T-helper 2 cell treated with Interferon-gamma antibody and Interleukin-4, amounts not matched to agents 5 μg/mL and 100 μg/mL, for 36 hours (primary cell): ENCODE measurements at regions not wholly inside any gene's neighbourhood (a gene's known extent, or its start where the extent isn't known, plus 50 kb on each side); places are given as distances from the start of the nearest gene placed in this dataset.

Source experiments
- DNase-seq: peaks from one replicate; pipeline ENCODE4 v3.0.0; 2021; ENCODE audit warnings: low spot score
- H3K27ac Mint-ChIP-seq: one replicate; pipeline ENCODE4 v1.8.0; 2021; ENCODE audit warnings: mild to moderate bottlenecking, mixed read lengths
- H3K27me3 Mint-ChIP-seq: one replicate; pipeline ENCODE4 v1.8.0; 2021; ENCODE audit warnings: low read depth, mixed read lengths
- H3K36me3 Mint-ChIP-seq: one replicate; pipeline ENCODE4 v1.8.0; 2021; ENCODE audit warnings: low read depth, mixed read lengths
- H3K4me1 Mint-ChIP-seq: one replicate; pipeline ENCODE4 v1.8.0; 2021; ENCODE audit warnings: low read depth, mixed read lengths
- H3K4me3 Mint-ChIP-seq: one replicate; pipeline ENCODE4 v1.8.0; 2022; ENCODE audit warnings: mild to moderate bottlenecking, moderate library complexity, mixed read lengths
- H3K9me3 Mint-ChIP-seq: one replicate; pipeline ENCODE4 v1.8.0; 2021; ENCODE audit warnings: mixed read lengths

DNA sequence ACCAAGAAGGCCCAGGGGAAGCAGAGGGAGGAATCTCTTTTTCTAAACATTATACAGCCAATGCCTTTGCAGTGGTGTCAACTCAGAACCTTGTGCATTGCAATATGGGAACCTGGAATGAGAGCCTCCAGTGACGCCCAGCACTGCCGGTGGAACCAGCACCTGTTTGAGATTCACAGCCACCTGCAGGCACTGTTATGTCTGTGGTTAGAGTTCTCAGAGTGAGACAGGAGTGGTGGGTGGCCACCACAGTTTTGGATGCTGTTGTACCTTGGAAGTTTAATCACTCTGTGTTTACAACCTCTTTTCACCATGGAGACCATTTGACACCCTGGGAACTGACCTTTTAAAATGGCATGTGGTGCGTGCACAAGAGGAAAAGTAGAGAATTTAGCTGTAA is 185.3 kb upstream of the KCNG1 start:
- peaks cover 25% of the 10 kb centered on the region for H3K27me3 Mint-ChIP-seq
- H3K36me3 Mint-ChIP-seq: no peaks in the 10 kb centered on the region
- DNase-seq: no peak
- no peak overlapping the region for H3K27ac Mint-ChIP-seq
- H3K4me3 Mint-ChIP-seq: no peak overlapping the region
- H3K4me1 Mint-ChIP-seq: no peaks in the 10 kb centered on the region
- no peaks in the 10 kb centered on the region for H3K9me3 Mint-ChIP-seq

DNA sequence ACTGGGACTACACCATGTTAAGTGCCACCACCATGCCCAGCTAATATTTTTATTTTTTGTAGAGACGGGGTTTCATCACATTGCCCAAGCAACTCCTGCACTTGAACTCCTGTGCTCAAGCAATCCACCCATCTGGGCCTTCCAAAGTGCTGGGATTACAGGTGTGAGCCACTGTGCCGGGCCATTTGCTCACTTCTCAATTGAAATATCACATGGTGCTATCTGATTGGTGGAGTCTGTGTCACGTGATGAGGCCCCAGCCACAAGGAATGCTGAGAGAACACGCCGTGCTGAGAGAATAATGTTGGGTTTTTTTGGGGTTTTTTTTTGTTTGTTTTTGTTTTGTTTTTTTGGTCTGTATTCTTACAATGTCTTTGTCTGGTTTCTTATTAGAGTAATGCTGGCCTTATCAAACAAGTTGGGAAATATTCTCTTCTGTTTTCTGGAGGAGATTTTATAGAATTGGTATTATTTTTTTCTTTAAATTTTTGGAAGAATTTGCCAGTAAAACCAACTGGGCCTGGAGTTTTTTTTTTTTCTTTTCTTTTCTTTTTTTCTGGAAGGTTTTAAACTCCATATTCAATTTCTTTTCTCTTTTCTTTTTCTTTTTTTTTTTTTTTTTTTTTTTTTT is 183.2 kb upstream of the KCNG1 start:
- DNase-seq: no peak
- H3K4me1 Mint-ChIP-seq: no peaks in the 10 kb centered on the region
- peaks cover 25% of the 10 kb centered on the region for H3K27me3 Mint-ChIP-seq
- no peak overlapping the region for H3K4me3 Mint-ChIP-seq
- H3K9me3 Mint-ChIP-seq: no peaks in the 10 kb centered on the region
- no peaks in the 10 kb centered on the region for H3K36me3 Mint-ChIP-seq
- no peak overlapping the region for H3K27ac Mint-ChIP-seq

DNA sequence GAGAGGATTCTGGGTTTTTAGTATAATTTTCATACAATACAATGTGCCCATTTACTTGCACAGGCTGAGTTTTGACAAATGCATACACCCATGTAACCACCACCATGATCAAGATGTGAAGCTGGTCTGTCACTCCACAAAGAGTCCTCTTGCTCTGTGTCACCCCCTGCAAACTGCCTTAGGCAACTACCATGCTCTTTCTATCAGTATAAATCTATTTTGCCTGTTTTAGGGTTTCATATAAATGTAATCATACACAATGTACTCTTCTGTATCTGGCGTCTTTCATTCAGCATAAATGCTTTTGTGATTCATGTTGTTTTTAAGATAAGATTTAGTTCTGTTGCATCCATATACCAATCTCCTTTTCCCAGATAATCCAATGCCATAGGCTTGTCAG is 181.9 kb upstream of the KCNG1 start:
- H3K36me3 Mint-ChIP-seq: no peaks in the 10 kb centered on the region
- peaks cover 23% of the 10 kb centered on the region for H3K27me3 Mint-ChIP-seq
- H3K4me1 Mint-ChIP-seq: no peaks in the 10 kb centered on the region
- H3K27ac Mint-ChIP-seq: no peak overlapping the region
- H3K9me3 Mint-ChIP-seq: no peaks in the 10 kb centered on the region
- no peak overlapping the region for H3K4me3 Mint-ChIP-seq
- DNase-seq: no peak

DNA sequence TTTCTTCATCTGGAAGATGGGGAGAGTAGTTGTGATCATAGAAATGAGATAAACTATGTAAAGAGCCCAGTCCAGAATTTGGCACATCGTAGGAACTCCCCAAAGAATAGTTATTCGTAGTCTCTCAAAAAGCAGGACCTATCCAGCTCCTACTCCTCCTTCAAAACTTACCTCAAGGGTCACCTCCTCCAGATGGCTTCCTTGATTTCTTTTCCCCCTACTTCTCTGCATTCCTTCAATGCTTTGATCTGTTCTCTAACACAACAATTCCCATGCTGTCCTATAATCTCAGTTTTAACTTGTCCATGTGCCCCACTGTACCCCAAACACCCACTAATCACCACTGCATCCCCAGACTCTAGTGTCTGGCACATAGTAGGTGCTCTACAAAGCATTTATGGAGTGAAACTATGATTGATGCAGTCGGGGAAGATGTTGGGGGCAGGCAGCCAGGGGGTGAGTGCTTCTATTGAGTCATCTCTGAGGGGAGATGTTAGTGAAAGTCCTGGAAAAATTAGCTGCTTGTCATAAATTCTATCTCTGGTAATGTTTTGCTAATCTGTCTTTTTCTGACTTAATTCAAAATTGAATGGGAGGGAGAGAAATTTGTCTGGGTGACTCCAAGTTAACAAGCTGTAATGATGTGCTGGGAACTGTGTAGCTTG is 181.3 kb upstream of the KCNG1 start:
- Mint-ChIP-seq H3K9me3 (no peaks in the 10 kb centered on the region), H3K27me3 (peaks cover 22% of the 10 kb centered on the region), H3K4me3 (no peak overlapping the region), H3K36me3 (no peaks in the 10 kb centered on the region), H3K27ac (no peak overlapping the region), H3K4me1 (no peaks in the 10 kb centered on the region)
- no peak for DNase-seq

DNA sequence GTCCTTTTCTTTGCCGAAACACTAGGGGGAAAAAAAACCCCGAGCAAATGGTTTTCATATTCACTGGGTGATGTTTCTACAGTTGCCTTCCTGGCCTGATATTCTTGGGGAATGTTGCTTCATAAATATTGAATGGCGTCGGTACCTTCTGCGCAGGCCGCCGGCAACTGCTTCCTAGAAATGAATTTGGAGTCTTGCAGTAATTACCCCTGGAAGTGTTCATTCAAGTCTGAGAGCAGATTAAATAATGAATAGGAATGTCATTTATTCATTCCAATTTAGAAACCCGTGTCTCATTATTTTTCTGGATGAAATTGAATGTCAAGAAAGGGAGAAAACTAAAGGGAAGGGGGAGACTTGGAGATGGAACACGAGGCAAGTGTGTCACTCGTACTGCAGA is 179.4 kb upstream of the KCNG1 start:
- no peaks in the 10 kb centered on the region for H3K4me1 Mint-ChIP-seq
- H3K36me3 Mint-ChIP-seq: no peaks in the 10 kb centered on the region
- H3K4me3 Mint-ChIP-seq: no peak overlapping the region
- H3K9me3 Mint-ChIP-seq: no peaks in the 10 kb centered on the region
- H3K27me3 Mint-ChIP-seq: peaks cover 10% of the 10 kb centered on the region
- DNase-seq: no peak
- H3K27ac Mint-ChIP-seq: no peak overlapping the region

DNA sequence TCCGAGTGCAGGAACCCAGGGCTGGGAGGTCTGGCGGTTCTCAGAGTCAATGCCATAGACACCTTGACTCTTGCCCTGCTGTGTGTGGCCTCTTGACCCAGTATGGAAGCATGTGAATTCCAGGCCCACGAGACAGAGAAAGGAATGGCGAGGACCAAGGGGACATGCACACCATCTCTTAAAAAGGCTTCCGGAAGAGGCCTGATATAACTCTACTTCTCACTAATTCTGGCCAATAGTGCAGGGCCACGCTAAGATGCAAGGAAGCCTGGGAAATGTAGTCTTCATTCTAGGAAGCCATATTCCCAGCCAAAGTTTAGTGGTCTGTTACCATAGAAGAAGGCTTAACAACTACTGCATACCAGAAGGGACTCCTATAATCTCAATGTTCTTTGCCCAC is 177.0 kb upstream of the KCNG1 start:
- H3K4me1 Mint-ChIP-seq: no peaks in the 10 kb centered on the region
- no peak overlapping the region for H3K27ac Mint-ChIP-seq
- peaks cover 3% of the 10 kb centered on the region for H3K27me3 Mint-ChIP-seq
- no peak overlapping the region for H3K4me3 Mint-ChIP-seq
- no peaks in the 10 kb centered on the region for H3K36me3 Mint-ChIP-seq
- H3K9me3 Mint-ChIP-seq: no peaks in the 10 kb centered on the region
- no peak for DNase-seq

DNA sequence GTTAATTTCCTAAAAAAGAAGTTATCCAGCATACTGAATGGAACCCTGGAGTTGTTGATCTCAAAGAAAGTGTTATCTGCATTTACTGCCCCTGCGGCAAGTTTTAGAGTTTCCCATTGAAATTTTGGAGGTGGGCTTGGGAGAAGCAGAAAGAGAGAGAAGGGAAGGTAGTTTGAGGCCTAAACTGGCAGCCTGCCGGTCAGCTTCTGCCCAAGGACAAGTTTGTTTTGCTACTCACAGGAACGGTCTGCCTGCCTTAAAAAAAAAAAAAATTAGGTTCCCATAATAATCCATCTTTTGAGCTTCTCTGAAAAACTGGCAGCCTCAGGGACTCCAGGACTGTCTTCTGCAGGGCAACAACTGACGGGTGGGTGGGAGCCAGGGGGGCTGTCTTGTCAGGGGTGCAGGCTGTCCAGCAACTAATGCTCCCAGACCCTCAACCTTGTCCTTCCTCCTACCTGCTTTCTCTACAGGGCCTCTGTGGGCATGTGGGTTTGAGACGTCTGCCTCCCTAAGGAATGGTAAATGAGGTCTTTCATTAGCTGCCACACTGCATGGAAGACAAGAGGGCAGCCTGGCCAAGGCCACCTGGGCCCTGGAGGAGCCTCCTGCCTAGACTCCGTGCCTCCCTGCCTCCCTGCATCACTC is 176.1 kb upstream of the KCNG1 start:
- H3K27me3 Mint-ChIP-seq: no peaks in the 10 kb centered on the region
- no peaks in the 10 kb centered on the region for H3K4me1 Mint-ChIP-seq
- H3K4me3 Mint-ChIP-seq: no peak overlapping the region
- no peaks in the 10 kb centered on the region for H3K36me3 Mint-ChIP-seq
- DNase-seq: no peak
- no peaks in the 10 kb centered on the region for H3K9me3 Mint-ChIP-seq
- no peak overlapping the region for H3K27ac Mint-ChIP-seq

DNA sequence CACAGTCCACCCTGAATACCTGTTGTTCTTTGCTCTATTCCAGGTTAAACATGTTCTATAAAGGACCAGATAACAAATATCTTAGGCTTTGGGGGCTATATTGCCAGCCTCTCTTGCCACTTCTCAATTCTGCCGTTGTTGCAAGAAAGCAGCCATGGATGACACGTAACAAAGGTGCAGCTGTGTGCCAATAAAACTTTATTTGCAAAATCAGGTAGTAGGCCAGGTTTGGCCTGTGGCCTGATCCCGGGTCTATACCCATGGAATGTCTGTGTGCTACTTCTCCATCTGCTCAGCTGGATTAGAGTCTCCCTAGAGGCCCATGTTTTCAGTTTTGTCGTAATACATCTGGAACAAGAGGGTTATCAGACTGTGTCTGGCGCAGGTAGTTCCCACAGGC is 175.3 kb upstream of the KCNG1 start:
- no peak for DNase-seq
- Mint-ChIP-seq H3K27me3 (no peaks in the 10 kb centered on the region), H3K9me3 (no peaks in the 10 kb centered on the region), H3K4me3 (no peak overlapping the region), H3K4me1 (no peaks in the 10 kb centered on the region), H3K36me3 (no peaks in the 10 kb centered on the region), H3K27ac (no peak overlapping the region)

DNA sequence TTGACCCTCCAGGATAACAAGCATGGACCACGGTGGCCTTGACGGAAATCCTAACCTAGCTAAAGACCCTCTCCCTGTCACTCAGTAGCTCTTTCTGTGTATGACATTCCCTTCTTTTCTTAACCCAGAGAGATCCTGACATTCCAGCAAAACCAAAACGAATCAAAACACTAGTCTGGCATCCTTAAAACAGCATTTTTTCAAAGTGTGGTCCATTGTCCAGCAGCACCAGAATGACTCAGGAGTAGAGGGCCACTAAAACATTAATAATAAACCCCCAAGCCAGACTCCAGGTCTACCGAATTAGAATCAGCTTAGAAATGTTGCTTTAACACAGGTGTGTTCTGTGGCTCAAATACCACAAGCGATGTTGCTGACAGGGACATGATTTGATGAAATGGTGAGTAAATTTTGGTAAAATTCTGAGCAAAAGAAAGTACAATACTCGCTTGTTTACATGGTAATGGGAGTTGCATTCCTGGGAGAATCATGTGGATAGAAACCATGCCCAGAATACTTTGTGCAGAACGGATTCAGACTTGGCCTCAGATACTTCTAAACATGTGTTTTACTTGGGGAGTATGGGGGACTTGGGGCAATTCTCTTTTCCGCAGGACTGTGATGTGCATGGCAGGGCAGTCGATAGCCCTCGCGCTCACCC is 174.2 kb upstream of the KCNG1 start:
- Mint-ChIP-seq H3K27me3 (no peaks in the 10 kb centered on the region), H3K4me1 (no peaks in the 10 kb centered on the region), H3K4me3 (no peak overlapping the region), H3K27ac (no peak overlapping the region), H3K9me3 (no peaks in the 10 kb centered on the region), H3K36me3 (no peaks in the 10 kb centered on the region)
- no peak for DNase-seq

DNA sequence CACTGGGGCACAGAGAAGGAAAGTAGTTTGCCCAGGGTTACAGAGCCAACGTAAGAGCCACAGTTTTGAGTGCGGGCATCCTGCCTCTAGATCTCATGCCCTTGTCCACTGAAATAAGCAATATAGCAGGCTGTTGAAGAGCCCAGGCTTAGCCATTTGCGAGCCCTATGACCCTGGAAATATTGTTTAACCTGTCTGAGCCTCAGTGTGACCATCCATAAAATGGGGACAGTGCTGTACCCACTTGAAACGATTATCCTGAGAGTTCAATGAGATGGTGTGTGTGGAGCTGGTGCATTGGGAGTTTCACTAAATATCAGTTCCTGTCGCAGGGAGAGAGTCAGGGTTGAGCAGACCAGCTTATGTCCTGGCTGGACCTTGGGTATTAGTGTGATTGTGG is 173.1 kb upstream of the KCNG1 start:
- Mint-ChIP-seq H3K4me1 (no peaks in the 10 kb centered on the region), H3K9me3 (no peaks in the 10 kb centered on the region), H3K27ac (no peak overlapping the region), H3K4me3 (no peak overlapping the region), H3K36me3 (no peaks in the 10 kb centered on the region), H3K27me3 (no peaks in the 10 kb centered on the region)
- no peak for DNase-seq

DNA sequence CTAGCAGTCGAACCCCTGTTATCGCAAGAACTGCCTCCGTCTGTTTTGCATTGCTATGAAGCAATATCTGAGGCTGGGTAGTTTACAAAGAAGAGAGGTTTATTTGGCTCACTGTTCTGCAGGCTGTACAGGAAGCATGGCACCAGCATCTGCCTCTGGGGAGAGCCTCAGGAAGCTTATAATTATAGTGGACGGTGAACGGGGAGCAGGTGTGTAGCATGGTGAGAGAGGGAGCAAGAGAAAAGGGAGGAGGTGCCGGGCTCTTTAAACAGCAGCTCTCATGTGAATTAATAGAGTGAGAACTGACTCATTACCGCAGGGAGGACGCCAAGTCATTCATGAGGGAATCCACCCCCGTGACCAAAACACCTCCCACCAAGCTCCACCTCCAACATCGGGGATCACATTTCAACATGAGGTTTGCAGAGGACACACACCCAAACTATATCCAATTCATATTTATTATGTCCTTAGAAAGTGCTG is 172.6 kb upstream of the KCNG1 start:
- H3K4me3 Mint-ChIP-seq: no peak overlapping the region
- H3K27ac Mint-ChIP-seq: no peak overlapping the region
- no peaks in the 10 kb centered on the region for H3K27me3 Mint-ChIP-seq
- no peak for DNase-seq
- no peaks in the 10 kb centered on the region for H3K4me1 Mint-ChIP-seq
- no peaks in the 10 kb centered on the region for H3K9me3 Mint-ChIP-seq
- no peaks in the 10 kb centered on the region for H3K36me3 Mint-ChIP-seq

DNA sequence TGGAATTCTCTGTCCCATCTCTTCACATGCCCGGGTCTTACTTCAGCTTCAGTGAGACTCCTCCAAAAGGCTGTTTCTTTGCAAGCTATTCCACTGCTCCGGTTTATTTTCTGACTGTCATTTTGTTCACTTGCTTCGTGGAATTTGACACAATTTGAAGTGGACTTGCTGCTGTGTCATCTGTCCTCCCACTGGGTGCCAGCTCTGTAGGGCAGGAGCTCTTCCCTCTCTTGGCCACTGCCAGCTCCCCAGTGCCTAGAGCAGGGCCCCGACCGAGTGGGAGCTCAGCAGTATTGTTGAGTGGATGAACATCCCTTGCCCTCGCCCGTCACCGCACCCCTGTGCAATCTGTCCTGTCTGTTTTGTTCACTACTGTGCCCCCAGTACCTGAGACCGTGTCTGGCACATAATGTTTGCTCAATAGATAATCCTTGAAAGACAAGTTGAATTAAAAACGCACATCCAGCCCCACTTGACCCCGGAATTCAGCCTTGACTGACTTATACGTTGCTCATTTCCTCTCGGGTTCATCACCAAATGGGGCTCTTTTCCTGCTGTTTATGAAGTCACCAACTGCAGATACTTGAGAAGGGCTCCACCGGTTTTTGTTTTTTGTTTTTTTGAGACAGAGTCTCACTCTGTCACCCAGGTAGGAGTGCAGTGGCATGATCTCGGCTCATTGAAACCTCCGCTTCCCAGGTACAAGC is 170.3 kb upstream of the KCNG1 start:
- Mint-ChIP-seq H3K4me1 (no peaks in the 10 kb centered on the region), H3K27ac (no peak overlapping the region), H3K9me3 (no peaks in the 10 kb centered on the region), H3K36me3 (no peaks in the 10 kb centered on the region), H3K4me3 (no peak overlapping the region), H3K27me3 (no peaks in the 10 kb centered on the region)
- no peak for DNase-seq

DNA sequence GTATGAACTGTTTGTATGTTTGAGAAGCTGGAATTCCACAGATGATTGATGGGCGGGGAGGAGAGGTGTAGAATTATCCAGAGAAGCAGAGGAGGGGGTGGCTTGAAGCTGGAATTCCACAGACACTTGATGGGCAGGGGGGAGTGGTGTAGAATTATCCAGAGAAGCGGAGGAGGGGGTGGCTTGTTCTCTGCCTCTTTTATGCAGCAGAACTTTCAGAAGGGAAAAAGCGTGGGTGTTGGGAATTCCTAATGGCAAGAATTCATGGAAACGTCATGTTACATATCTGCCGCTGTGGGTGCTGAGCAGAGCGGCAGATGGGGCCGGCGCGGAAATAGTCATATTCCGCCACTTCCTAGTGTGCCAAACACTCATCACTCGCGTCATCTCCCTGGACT is 167.9 kb upstream of the KCNG1 start:
- H3K27me3 Mint-ChIP-seq: no peaks in the 10 kb centered on the region
- no peak overlapping the region for H3K4me3 Mint-ChIP-seq
- H3K4me1 Mint-ChIP-seq: no peaks in the 10 kb centered on the region
- no peak for DNase-seq
- H3K36me3 Mint-ChIP-seq: no peaks in the 10 kb centered on the region
- H3K9me3 Mint-ChIP-seq: no peaks in the 10 kb centered on the region
- no peak overlapping the region for H3K27ac Mint-ChIP-seq
